ENCODE measurements at regions not wholly inside any gene's neighbourhood (a gene's known extent, or its start where the extent isn't known, plus 50 kb on each side); places are given as distances from the start of the nearest gene placed in this dataset.

DNA sequence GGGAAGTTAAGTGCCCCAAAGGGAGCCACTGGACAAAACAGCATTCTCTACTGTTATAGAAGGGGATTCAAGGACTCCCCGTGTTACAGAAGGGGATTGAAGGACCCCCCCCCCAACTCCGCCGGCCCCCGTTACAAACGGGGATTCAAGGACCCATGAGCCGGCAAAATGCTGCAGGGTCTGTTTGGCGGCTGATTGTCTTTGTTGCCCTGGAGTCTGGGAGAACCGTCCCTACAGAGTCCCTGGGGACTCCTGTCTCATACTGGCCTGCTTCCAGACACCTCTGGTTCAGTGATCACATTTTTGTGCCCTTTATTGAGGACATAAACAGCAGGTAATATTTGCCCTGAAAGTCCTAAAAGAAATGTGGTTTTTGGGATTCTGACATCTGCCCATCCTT lies 96.4 kb downstream of the SYF2 start:
- TF ChIP-seq, protein P1, sequence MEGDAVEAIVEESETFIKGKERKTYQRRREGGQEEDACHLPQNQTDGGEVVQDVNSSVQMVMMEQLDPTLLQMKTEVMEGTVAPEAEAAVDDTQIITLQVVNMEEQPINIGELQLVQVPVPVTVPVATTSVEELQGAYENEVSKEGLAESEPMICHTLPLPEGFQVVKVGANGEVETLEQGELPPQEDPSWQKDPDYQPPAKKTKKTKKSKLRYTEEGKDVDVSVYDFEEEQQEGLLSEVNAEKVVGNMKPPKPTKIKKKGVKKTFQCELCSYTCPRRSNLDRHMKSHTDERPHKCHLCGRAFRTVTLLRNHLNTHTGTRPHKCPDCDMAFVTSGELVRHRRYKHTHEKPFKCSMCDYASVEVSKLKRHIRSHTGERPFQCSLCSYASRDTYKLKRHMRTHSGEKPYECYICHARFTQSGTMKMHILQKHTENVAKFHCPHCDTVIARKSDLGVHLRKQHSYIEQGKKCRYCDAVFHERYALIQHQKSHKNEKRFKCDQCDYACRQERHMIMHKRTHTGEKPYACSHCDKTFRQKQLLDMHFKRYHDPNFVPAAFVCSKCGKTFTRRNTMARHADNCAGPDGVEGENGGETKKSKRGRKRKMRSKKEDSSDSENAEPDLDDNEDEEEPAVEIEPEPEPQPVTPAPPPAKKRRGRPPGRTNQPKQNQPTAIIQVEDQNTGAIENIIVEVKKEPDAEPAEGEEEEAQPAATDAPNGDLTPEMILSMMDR (IDR thresholded peaks at IDR 0.05): no peak
- no peak for TF ChIP-seq POLR2AphosphoS5 (IDR thresholded peaks at IDR 0.05; ENCODE audit: low read depth, low read length)
